ENCODE measurements at regions not wholly inside any gene's neighbourhood (a gene's known extent, or its start where the extent isn't known, plus 50 kb on each side); places are given as distances from the start of the nearest gene placed in this dataset.
"Not testable (repeated sequence)": the region's sequence is repeated elsewhere in the genome, so short reads cannot be mapped to it uniquely, and the experiment has no call there.

GRCh38 chr12:127767656-127768055, 499.3 kb upstream of the TMEM132C start:
- DNase-seq = no peak

GRCh38 chr12:127770118-127770517, 496.9 kb upstream of the TMEM132C start:
- DNase-seq = no peak

DNA sequence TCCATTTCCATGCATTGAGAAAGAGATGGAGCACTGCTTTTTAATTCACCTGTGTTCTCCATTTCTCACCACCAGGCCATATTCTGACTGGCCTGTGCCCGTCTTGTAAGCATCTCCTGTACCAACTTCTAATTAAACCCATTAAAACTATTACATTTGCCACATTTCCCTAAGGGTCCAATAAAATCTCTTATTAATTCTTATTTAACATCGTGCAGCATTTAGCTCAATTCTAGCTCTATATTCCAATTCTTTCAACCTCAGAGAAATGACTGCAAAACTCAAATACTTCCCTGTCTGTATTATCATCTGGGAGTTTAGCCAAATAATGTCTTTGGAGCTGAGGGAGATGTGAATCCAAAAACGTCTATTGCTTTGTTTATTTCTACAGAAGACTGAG, 495.4 kb upstream of the TMEM132C start:
- no peak for DNase-seq

GRCh38 chr12:127773520-127773919, 493.4 kb upstream of the TMEM132C start:
- no peak for DNase-seq

DNA sequence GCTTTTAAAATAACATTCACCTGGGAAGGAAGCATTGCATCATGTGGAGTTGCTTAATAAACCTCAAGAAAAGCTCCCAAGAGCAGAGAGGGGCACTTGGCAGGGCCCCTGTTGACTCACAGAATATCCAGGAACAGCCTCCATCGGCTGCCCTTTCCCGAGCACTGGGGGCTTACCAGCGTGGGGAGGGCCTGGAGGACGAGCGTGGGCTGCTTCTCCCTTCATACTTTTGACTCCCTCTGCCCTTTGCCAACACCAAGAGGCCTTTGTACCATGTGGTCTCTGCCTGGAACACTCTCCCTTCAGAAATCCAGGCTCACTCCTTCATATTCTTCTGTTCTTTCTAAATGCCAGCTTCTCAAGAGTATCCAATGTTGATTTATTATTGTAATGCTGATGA, 492.1 kb upstream of the TMEM132C start:
- no peak for DNase-seq

- DNase-seq = no peak
Observed at GRCh38 chr12:127779301-127780045, 487.5 kb upstream of the TMEM132C start.

GRCh38 chr12:127780881-127781280, 486.1 kb upstream of the TMEM132C start:
- no peak for DNase-seq

GRCh38 chr12:127781336-127781735, 485.6 kb upstream of the TMEM132C start:
- DNase-seq = no peak

DNA sequence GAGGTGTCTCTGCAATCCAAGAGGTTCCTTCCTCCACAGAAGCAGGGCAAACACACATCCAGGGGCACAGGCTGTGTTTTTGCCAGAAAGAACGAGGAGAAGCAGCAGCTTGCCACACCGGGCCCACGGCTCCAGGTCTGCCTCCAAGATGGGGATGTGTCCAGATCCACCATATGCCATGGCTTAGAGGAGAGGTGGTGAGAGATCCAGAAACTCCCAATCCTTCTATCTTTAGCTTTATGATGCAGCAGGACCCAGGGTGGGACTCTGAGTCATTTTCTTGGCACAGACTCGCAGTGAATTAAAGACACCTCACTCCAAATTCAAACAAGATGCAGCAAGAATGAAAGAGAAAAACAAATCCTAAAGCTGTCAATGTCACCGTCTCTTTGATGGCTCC, 481.4 kb upstream of the TMEM132C start:
- no peak for DNase-seq

GRCh38 chr12:127785986-127786590, 480.9 kb upstream of the TMEM132C start:
- no peak for DNase-seq

GRCh38 chr12:127787544-127787943, 479.4 kb upstream of the TMEM132C start:
- DNase-seq = no peak

- DNase-seq = no peak
Observed at GRCh38 chr12:127790376-127790775, 476.6 kb upstream of the TMEM132C start.

DNA sequence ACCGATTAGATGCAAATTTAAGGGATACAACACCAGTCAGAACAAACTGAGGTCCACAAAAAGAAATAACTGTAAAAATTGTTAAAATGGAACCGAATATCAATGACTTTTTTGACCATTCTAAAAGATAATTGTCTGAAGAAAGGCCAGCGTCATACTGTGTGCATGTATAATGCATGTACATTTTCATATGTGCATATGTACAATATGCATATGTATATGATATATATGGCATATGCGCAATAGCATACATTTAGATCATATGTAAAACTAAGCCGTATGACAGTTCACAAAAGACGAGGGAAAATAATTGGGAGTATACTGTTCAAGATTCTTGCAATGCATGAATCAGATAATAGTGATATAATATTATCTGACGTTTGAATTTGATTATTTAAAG, 475.8 kb upstream of the TMEM132C start:
- DNase-seq = no peak

GRCh38 chr12:127797918-127798317, 469.1 kb upstream of the TMEM132C start:
- no peak for DNase-seq

DNA sequence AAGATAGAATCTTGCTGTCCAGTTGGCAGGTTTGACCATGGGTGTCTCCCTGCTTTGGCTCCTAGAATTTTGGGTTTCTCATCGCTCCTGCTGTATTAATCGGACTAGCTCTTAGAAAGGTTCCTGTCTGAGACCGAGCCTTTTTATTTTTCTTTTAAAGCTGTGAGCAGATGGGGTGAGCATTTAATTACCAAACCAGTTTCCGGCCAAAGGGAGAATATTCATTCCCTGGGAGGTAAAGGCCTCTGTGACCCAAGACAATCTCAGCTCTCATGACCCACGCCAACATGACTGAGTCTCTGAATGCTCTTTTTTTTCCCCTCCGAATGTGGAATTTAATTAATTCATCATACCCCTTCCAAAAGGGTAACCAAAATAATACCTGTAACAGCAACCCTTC, 464.7 kb upstream of the TMEM132C start:
- no peak for DNase-seq

DNA sequence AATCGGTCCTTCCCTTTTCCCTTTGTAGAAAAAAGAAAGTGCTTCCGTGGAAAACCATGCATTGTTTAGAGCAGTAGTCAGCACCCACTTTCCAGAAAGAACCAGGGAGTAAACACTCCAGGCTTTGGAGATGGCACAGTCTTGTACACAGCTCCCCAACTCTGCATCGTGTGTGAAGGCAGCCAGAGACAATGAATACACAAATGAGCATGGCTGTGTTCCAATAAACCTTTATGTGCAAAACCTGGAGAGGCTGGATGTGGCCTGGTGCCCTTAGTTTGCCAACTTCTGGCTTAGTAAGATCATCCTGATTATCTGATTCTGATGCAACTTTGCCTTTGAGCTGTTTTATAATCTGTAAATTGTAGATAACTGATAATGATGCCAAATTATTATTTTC, 463.4 kb upstream of the TMEM132C start:
- no peak for DNase-seq

DNA sequence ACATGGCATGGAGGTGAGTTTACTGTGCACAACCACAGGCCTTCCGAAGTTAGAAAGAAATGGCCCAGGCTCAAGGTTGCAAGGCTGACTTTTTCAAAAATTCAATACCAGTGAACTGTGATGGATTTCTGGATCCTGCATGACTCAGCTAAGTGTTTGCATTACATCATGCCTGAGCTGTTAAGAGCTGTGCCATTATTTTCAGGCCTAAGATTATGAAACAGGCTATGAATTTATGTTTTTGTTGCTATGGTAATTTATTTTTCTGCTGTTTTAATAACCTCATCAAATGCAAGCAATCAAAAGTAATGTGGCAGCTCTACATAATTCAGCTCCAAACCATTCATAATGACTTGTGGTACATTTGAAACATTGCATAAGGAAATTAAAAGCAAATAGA, 457.7 kb upstream of the TMEM132C start:
- DNase-seq = no peak

DNA sequence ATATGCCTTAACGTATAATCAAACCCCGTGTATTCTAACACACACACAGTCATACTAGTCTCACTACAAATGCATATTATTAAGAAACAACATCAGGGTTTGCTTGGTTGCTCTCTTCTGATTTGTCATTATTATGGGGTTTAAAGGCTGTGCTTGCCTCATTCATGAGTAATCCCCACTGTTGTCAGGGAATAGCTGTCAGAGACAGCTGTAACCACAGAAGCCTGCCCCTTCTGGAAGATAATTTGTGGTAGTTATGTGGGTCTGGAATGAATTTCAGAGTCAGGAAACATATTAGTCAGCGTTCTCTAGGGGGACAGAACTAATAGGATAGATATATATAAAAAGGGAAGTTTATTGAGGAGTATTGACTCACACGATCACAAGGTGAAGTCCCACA, 456.9 kb upstream of the TMEM132C start:
- DNase-seq = no peak

DNA sequence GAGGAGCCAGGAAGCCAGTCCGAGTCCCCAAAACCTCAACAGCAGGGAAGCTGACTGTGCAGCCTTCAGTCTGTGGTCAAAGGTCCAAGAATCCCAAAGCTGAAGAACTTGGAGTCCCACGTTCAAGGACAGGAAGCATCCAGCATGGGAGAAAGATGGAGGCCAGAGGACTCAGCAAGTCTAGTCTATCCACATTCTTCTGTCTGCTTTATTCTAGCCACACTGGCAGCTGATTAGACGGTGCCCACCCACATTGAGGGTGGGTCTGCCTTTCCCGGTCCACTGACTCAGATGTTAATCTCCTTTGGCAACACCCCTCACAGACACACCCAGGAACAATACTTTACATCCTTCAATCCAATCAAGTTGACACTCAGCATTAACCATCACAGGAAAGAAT, 456.5 kb upstream of the TMEM132C start:
- DNase-seq = not testable (repeated sequence)

- no peak for DNase-seq
Observed at GRCh38 chr12:127811988-127812387, 455.0 kb upstream of the TMEM132C start.

DNA sequence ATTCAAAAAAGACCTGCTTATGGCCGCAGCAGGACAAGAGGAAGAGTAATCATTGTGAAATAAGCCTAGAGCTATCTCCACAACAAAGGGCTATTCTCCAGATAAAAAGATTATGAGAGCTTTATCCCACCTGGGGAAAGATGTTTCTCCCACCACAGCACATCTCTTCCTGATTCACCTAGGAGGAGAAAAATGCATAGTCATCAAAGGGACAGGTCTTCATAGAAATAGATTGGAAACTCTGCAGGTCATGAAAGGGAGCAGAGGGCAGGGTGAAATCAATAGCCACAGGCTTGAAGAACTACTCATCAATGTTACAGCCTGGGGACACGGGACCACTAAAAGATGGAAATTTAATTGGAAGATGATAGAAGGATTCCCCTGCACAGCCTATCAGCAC, 453.8 kb upstream of the TMEM132C start:
- no peak for DNase-seq

DNA sequence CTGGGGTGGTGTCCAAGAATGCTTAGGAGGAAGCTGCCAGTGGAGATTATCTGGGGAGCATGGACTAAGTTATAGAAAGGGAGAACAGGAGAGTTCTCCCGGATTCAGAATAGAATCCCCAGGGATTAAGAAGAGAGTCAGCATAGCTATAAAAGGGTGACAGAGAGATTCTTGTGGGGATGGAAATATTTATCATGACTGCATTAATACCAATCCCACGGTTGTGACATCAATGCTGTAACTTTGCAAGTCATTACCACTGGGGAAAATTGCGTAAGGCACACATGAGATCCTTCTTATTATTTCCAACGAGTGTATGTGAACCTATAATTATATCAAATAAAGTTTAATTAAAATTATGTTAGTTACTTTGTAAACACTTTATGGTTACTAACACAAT, 447.9 kb upstream of the TMEM132C start:
- no peak for DNase-seq

DNA sequence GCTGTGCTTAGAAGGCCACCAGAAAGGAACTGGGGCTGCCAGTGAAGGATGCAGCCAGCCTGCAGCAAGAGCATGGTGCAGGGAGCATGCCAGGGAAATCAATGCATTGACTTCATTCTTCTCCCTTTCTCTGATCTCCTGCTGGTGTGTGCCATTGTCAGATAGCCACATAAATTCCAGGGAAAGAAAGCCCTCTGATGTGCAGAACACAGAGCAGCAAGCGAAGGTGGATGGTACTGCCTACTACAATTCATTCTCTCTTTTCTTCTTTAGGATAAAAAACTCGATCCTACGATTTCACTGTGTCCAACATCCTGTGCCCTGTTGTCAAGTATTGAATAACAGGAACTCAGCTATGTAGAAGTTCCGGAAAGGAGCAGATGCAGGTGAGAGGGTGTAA, 446.7 kb upstream of the TMEM132C start:
- no peak for DNase-seq

GRCh38 chr12:127820846-127821245, 446.1 kb upstream of the TMEM132C start:
- DNase-seq = no peak

- DNase-seq = no peak
Observed at GRCh38 chr12:127822809-127823411, 444.1 kb upstream of the TMEM132C start.

Measured in activated naive CD4-positive, alpha-beta T cell treated with Interleukin-2 at 50 U/mL for 16 hours (primary cell).